Panc1 (cell line): ENCODE measurements at regions not wholly inside any gene's neighbourhood (a gene's known extent, or its start where the extent isn't known, plus 50 kb on each side); places are given as distances from the start of the nearest gene placed in this dataset.
A peak's percentile ranks its signal among the peaks of the same experiment; 100 is the strongest.

Experiments
- ATAC-seq: fragments of 200-7000 bp; cut with Tn5 transposase; 2 replicates; pipeline ENCODE4 v1.9.1; 2020; ENCODE audit warnings: mild to moderate bottlenecking, moderate library complexity
- BruUV-seq: library from RNA; stranded (reverse); fragments of 400-500 nt; replicated peaks from 2 replicates; lab custom pipeline; 2021; lab: Mats Ljungman, UMichigan
- CTCF ChIA-PET: fragments of 300-600 bp; sonication (Branson Sonifier 250); formaldehyde crosslinking; loops from one replicate; lab custom pipeline; 2022; ENCODE audit warnings: antibody characterized with exemption; lab: Charles Lee
- POLR2A ChIA-PET: fragments of 300-600 bp; sonication (Branson Sonifier 250); formaldehyde crosslinking; loops from one replicate; lab custom pipeline; 2022; ENCODE audit warnings: antibody characterized with exemption; lab: Charles Lee
- DNase-seq: peaks from one replicate; pipeline ENCODE4 v3.0.0-alpha.2; 2010; ENCODE audit warnings: low read depth, low spot score
- H3K27ac ChIP-seq: 2 replicates; pipeline ENCODE4 v1.5.1; 2011; ENCODE audit warnings: mild to moderate bottlenecking, low read length, inconsistent platforms
- H3K27me3 ChIP-seq: fragments of 200-500 bp; sonication (Bioruptor generic); 2 replicates; pipeline ENCODE4 v1.6.0; 2014; ENCODE audit warnings: low read length, inconsistent platforms; ENCODE audit not compliant: control insufficient read depth, insufficient read depth
- H3K36me3 ChIP-seq: fragments of 200-500 bp; sonication (Bioruptor generic); 2 replicates; pipeline ENCODE4 v1.5.1; 2014; ENCODE audit warnings: inconsistent platforms, mild to moderate bottlenecking, low read length, moderate library complexity; ENCODE audit not compliant: control insufficient read depth, insufficient read depth
- H3K4me1 ChIP-seq: 2 replicates; pipeline ENCODE4 v1.5.1; 2011; ENCODE audit warnings: inconsistent platforms, mild to moderate bottlenecking, low read length, moderate library complexity; ENCODE audit not compliant: control insufficient read depth, insufficient read depth
- H3K4me3 ChIP-seq, 2 experiments: 2 replicates each; pipeline ENCODE4 v1.5.1; 2011 to 2012; ENCODE audit warnings: low read depth in 2 of 2, low read length in 2 of 2, mild to moderate bottlenecking in 2 of 2, inconsistent platforms in 1 of 2, moderate library complexity in 1 of 2
- H3K9me3 ChIP-seq: fragments of 200-500 bp; sonication (Bioruptor generic); 2 replicates; pipeline ENCODE4 v1.5.1; 2014; ENCODE audit warnings: low read depth, mild to moderate bottlenecking, inconsistent platforms, low read length, moderate library complexity; ENCODE audit not compliant: control insufficient read depth, insufficient read depth
- POLR2AphosphoS5 ChIP-seq: IDR thresholded peaks from 2 replicates; pipeline ENCODE4 v1.6.1; 2012; ENCODE audit warnings: mild to moderate bottlenecking, low read depth, low read length, moderate library complexity
- SIN3A ChIP-seq: IDR thresholded peaks from 2 replicates; pipeline ENCODE4 v1.6.1; 2012; ENCODE audit warnings: low read depth, mild to moderate bottlenecking, low read length, moderate library complexity, borderline replicate concordance; ENCODE audit not compliant: insufficient read depth
- TCF7L2 ChIP-seq: IDR thresholded peaks from 2 replicates; pipeline ENCODE4 v1.6.1; 2011; ENCODE audit warnings: mild to moderate bottlenecking, low read depth, low read length, inconsistent platforms
- in situ Hi-C: cut with HindIII; loops from 2 replicates; pipeline ENCODE4 v1.10.0; 2016; ENCODE audit warnings: low sequenced_read_pairs, low pct_unique_long_range_greater_than_20kb
- intact Hi-C: fragments of 100-400 bp; cut with micrococcal nuclease; formaldehyde crosslinking; loops from one replicate; pipeline ENCODE4 v1.10.0; 2022; ENCODE audit not compliant: unreplicated experiment
- TF ChIP-seq, protein P1 (sequence below), 2 experiments: IDR thresholded peaks; 2 replicates each; pipeline ENCODE4 v1.6.1; 2011 to 2012; ENCODE audit warnings: low read depth in 2 of 2, control low read depth in 1 of 2, low read length in 1 of 2, mild to moderate bottlenecking in 1 of 2, moderate library complexity in 1 of 2; ENCODE audit not compliant: insufficient read depth in 1 of 2
- TF ChIP-seq, protein P2 (sequence below): fragments of 450-650 bp; IDR thresholded peaks from 2 replicates; pipeline ENCODE4 v1.5.1; 2017; ENCODE audit warnings: mild to moderate bottlenecking

DNA sequence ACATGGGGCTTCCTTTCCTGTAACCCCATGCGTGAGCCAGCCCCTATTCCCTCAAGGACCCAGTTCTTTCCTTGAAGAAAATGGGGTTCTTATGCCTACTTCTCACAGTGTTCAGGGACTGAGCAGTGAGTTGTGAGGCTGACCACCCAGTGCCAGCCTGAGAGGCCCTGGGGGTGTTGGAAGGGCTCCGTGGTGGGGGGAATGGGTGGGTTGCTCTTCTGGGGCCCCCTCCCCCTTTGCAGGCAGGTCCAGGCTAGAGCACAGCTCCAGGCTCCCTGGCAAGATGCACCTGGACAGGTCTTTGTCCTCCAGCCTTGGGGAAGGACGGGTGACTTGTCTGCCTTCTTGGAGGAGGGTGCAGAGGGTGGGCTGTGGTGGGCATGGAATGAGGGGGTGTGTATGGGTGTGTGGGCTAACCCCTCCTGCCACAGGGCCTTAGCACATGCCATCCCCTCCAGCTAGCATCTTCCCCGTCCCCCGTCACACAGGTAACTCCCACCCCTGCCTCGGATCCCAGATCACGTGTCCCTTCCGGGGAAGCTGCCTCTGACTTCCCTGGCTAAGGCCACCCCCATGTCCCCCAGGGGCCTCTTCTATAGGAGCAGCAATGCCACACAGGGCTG is 64.6 kb downstream of the MYEOV start:
- peaks cover 15% of the 10 kb centered on the region; the same call in 1 of the 2 replicates for H3K9me3 ChIP-seq
- no peak for ATAC-seq
- intact Hi-C loops: no loop called here
- no peak overlapping the region for H3K4me3 ChIP-seq
- DNase-seq: no peak
- H3K36me3 ChIP-seq: no peaks in the 10 kb centered on the region
- H3K27me3 ChIP-seq: no peaks in the 10 kb centered on the region
- in situ Hi-C loops: no loop called here
- peak overlapping the region; percentile 83; the same call in 1 of the 2 replicates for H3K27ac ChIP-seq
- BruUV-seq: no TSS peak
- peaks cover 44% of the 10 kb centered on the region for H3K4me1 ChIP-seq
- CTCF ChIA-PET: no interaction called here
- POLR2A ChIA-PET: no interaction called here
- TF ChIP-seq TCF7L2: no peak

- POLR2A ChIA-PET: interaction anchor here (0.6 kb wide), 1 partner anchor 281 kb away, joined by 6 read pairs; the partner anchor contains the start of gene CCND1
- no TSS peak for BruUV-seq
- H3K36me3 ChIP-seq: no peaks in the 10 kb centered on the region
- intact Hi-C loops: loop anchor here (10.0 kb wide), 1 partner anchor 65 kb away; the partner anchor contains the start of gene MYEOV
- peak overlapping the region; percentile 83 for H3K27ac ChIP-seq
- in situ Hi-C loops: no loop called here
- no peaks in the 10 kb centered on the region for H3K27me3 ChIP-seq
- peaks cover 46% of the 10 kb centered on the region for H3K4me1 ChIP-seq
- H3K4me3 ChIP-seq: no peak overlapping the region
- ATAC-seq: peak; percentile 10; the same call in 1 of the 2 replicates
- no peak for DNase-seq
- TF ChIP-seq TCF7L2 (no peak), SIN3A (no peak), POLR2AphosphoS5 (no peak)
- TF ChIP-seq, protein P1, sequence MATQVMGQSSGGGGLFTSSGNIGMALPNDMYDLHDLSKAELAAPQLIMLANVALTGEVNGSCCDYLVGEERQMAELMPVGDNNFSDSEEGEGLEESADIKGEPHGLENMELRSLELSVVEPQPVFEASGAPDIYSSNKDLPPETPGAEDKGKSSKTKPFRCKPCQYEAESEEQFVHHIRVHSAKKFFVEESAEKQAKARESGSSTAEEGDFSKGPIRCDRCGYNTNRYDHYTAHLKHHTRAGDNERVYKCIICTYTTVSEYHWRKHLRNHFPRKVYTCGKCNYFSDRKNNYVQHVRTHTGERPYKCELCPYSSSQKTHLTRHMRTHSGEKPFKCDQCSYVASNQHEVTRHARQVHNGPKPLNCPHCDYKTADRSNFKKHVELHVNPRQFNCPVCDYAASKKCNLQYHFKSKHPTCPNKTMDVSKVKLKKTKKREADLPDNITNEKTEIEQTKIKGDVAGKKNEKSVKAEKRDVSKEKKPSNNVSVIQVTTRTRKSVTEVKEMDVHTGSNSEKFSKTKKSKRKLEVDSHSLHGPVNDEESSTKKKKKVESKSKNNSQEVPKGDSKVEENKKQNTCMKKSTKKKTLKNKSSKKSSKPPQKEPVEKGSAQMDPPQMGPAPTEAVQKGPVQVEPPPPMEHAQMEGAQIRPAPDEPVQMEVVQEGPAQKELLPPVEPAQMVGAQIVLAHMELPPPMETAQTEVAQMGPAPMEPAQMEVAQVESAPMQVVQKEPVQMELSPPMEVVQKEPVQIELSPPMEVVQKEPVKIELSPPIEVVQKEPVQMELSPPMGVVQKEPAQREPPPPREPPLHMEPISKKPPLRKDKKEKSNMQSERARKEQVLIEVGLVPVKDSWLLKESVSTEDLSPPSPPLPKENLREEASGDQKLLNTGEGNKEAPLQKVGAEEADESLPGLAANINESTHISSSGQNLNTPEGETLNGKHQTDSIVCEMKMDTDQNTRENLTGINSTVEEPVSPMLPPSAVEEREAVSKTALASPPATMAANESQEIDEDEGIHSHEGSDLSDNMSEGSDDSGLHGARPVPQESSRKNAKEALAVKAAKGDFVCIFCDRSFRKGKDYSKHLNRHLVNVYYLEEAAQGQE (IDR thresholded peaks at IDR 0.05; ENCODE audit: insufficient read depth in 1 of 2, low read depth in 2 of 2, low read length in 1 of 2): no peak
- TF ChIP-seq, protein P2, sequence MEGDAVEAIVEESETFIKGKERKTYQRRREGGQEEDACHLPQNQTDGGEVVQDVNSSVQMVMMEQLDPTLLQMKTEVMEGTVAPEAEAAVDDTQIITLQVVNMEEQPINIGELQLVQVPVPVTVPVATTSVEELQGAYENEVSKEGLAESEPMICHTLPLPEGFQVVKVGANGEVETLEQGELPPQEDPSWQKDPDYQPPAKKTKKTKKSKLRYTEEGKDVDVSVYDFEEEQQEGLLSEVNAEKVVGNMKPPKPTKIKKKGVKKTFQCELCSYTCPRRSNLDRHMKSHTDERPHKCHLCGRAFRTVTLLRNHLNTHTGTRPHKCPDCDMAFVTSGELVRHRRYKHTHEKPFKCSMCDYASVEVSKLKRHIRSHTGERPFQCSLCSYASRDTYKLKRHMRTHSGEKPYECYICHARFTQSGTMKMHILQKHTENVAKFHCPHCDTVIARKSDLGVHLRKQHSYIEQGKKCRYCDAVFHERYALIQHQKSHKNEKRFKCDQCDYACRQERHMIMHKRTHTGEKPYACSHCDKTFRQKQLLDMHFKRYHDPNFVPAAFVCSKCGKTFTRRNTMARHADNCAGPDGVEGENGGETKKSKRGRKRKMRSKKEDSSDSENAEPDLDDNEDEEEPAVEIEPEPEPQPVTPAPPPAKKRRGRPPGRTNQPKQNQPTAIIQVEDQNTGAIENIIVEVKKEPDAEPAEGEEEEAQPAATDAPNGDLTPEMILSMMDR: no peak
- H3K9me3 ChIP-seq: peaks cover 15% of the 10 kb centered on the region; the same call in 1 of the 2 replicates
- CTCF ChIA-PET: no interaction called here
Observed at GRCh38 chr11:69359735-69360480, 66.0 kb downstream of the MYEOV start.
